ENCODE measurements at regions not wholly inside any gene's neighbourhood (a gene's known extent, or its start where the extent isn't known, plus 50 kb on each side); places are given as distances from the start of the nearest gene placed in this dataset.

- no peak for DNase-seq
Measured at GRCh38 chr10:35758076-35758475, 116.0 kb upstream of the FZD8 start.

GRCh38 chr10:35754519-35754918 is 112.4 kb upstream of the FZD8 start:
- no peak for DNase-seq

- DNase-seq, result no peak
Measured at GRCh38 chr10:35752469-35753461, 110.7 kb upstream of the FZD8 start.

GRCh38 chr10:35751347-35751746 is 109.3 kb upstream of the FZD8 start:
- no peak for DNase-seq

- DNase-seq, result no peak
Measured at GRCh38 chr10:35749230-35749629, 107.1 kb upstream of the FZD8 start.

- no peak for DNase-seq
Measured at GRCh38 chr10:35745617-35746403, 103.7 kb upstream of the FZD8 start.

- DNase-seq, result no peak
Measured at GRCh38 chr10:35743851-35744250, 101.8 kb upstream of the FZD8 start.

GRCh38 chr10:35743351-35743750 is 101.3 kb upstream of the FZD8 start:
- DNase-seq, result no peak

GRCh38 chr10:35739998-35740397 is 97.9 kb upstream of the FZD8 start:
- DNase-seq, result no peak

GRCh38 chr10:35735412-35735811 is 93.3 kb upstream of the FZD8 start:
- no peak for DNase-seq

- DNase-seq, result no peak
Measured at GRCh38 chr10:35731828-35732227, 89.7 kb upstream of the FZD8 start.

- no peak for DNase-seq
Measured at GRCh38 chr10:35728341-35728740, 86.2 kb upstream of the FZD8 start.

- no peak for DNase-seq
Measured at GRCh38 chr10:35726846-35727245, 84.8 kb upstream of the FZD8 start.

GRCh38 chr10:35723992-35724391 is 81.9 kb upstream of the FZD8 start:
- no peak for DNase-seq

- no peak for DNase-seq
Measured at GRCh38 chr10:35723059-35723458, 81.0 kb upstream of the FZD8 start.

- no peak for DNase-seq
Measured at GRCh38 chr10:35722636-35723035, 80.5 kb upstream of the FZD8 start.

GRCh38 chr10:35722226-35722625 is 80.1 kb upstream of the FZD8 start:
- DNase-seq, result no peak

- no peak for DNase-seq
Measured at GRCh38 chr10:35720366-35720765, 78.3 kb upstream of the FZD8 start.

GRCh38 chr10:35716776-35717175 is 74.7 kb upstream of the FZD8 start:
- DNase-seq, result no peak

GRCh38 chr10:35712486-35712885 is 70.4 kb upstream of the FZD8 start:
- DNase-seq, result no peak

GRCh38 chr10:35711615-35712411 is 69.7 kb upstream of the FZD8 start:
- no peak for DNase-seq

GRCh38 chr10:35707642-35708425 is 65.7 kb upstream of the FZD8 start:
- DNase-seq, result no peak

All from NCI-H526 treated with DMSO at 0.1 percent for 48 hours (cell line).